A172 (cell line): ENCODE measurements at regions not wholly inside any gene's neighbourhood (a gene's known extent, or its start where the extent isn't known, plus 50 kb on each side); places are given as distances from the start of the nearest gene placed in this dataset.

Source experiments
- DNase-seq: peaks from one replicate; pipeline ENCODE4 v3.0.0-alpha.2; 2015; ENCODE audit warnings: low spot score

- peak; percentile 38 for DNase-seq
Observed at GRCh38 chr5:35319333-35320002, 89.2 kb upstream of the PRLR start.

DNA sequence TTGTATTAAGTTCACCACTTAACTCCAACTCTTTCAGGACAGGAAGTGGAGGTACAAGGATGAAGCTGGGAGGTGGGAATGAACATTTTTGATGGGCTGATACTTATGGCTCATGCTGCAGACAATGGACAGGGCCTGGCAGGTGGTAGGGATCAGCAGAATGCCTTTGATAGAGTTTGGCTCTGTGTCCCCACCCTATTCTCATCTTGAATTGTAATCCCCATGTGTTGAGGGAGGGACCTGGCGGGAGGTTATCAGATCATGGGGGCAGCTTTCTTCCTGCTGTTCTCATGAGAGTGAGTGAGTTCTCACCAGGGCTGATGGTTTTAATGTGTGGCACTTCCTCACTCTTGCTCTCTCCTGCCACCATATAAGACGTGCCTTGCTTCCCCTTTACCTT, 87.3 kb upstream of the PRLR start:
- no peak for DNase-seq

- no peak for DNase-seq
Observed at GRCh38 chr5:35316611-35317274, 86.5 kb upstream of the PRLR start.

DNA sequence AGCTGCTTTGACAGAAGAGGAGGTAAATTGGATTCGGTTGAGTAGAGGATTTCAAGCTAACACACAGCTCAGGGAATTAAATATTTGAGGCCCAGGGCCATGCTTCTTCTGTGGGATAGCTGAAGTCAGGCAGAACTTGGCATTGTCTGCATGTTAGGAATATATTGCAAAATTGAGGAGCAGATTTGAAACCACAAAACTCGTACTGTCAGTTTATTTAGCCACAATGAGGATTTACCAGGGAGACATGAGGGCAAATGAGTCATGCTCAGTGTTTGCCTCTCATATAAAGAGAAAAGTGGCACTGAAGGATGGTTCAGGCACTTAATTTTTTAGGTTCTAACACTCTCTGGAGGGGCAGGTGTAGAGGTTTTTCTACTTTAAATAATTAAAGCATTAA, 83.0 kb upstream of the PRLR start:
- peak; percentile 61 for DNase-seq

DNA sequence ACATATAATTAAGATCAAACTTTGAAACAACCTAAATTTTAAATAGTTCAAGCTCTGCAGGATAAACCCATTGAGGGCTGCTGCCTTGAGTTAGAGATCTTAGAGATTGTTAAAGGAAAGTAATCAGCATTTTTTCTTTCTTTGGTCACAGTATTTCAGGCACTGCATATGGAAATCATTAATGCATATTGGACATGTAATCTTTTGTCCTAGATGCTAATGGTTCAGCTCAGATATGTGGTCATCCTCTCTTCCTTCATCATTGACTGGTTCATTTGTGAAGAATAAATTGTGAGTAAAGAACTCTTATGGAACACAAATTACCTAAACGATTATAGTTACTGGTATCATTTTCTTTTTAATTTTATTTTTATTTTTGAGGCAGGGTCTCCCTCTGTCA, 82.0 kb upstream of the PRLR start:
- no peak for DNase-seq

DNA sequence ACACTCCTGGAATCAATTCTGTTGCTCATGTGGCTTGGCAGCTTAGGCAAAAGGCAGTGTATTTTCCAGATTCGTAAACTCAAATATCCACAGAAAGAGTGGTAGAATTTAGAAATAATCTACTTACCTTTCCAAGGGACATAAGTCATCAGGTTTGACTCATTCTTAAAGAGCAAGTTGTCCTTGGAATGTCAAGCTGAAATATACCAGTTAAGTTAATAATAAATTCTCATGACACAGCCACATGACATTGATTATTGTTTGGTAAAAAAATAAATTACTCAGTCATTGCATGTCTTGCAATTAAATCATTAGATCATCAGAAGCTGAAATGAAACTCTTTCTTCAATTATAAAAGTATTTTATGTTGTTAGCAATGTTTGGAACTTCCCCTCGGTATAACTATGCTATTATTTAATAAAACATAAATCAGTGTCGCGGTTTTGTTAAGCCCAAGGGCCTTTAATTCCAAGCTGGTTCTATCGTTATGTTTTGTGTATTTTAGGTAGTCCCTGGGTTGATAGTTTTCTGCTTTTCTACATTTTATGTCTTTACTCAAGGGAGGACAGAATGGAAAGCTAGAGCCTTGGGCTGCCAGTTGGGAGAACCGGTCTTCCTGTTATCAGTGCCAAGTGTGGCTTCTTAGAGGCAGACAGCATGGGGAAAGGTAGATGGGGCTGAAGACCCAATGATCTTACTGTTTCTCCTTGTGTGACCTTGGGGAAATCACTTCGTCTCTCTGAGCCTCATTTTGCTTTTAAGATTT, 79.3 kb upstream of the PRLR start:
- DNase-seq: no peak

DNA sequence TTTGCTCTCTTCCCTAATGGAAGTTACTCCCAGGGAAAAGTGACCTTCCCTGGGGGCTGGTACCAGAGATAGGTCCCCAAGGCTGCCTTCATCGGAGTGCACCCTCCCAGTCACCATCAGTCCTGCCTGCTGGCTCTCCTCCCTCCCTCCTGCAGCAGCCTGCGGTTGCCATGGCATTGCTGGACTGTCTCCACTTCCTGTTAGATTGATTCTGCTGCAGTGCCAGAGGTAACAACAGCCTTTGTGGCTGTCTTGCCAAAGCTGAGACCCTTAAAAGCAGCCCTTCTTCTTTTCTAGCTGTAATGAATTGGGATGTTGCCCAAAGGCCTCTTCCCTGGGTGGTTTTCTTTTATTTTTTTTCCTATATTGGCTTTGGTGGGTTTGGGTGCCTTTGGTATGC, 78.1 kb upstream of the PRLR start:
- DNase-seq: no peak

GRCh38 chr5:35306716-35307365, 76.6 kb upstream of the PRLR start:
- no peak for DNase-seq

DNA sequence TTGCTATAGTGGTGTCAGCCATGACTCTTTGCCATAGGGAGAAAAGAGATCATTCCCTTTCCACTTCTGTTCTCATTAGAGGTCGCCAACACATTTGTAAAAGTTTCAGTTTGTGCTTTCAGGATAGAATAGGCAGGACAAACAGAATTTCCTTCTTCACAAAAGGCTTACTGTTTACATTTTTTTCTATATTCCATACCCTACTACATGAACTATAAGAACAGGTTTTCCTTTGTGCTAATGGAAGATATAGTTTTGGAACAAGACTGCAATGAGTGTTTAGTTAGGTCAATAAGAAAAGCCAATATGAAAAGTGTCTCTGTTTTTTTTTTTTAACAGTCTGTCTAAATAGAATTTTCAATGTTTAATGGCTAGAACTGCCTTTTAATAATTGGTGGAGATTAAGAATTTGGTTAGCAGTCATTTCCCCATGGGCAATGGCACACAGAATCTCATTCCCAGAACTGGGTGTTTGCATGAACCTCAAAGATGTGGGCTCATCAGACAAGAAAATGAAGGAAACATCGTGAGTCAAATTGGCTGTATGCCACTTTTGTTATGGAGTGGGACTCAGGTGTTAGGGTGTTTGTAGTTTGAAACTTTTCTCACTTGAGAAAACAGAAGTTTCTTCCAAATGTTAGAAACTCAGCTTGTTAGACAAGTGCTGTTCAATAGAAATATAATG, 75.2 kb upstream of the PRLR start:
- no peak for DNase-seq

- DNase-seq: no peak
Observed at GRCh38 chr5:35304291-35304690, 74.0 kb upstream of the PRLR start.

GRCh38 chr5:35303152-35303551, 72.9 kb upstream of the PRLR start:
- DNase-seq: no peak

GRCh38 chr5:35302544-35302943, 72.3 kb upstream of the PRLR start:
- DNase-seq: no peak

DNA sequence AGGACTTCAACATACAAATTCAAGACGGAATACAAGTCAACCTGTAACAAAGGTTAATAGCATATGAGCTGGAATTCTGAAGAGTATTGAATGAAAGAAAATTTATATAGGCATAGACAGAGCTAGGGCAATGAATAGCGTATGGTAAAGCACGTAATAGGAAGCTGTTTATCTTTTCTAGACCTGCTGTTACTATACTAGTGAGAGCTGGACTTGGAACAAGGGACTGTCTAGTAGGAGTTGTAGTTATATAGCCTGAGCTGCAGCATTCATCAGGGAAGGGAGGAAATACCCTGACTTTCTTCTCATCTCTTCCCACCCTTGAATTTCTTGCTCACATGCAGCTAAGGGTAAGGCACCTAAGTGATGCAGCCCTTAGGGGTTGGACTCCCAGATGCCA, 67.5 kb upstream of the PRLR start:
- DNase-seq: no peak

- no peak for DNase-seq
Observed at GRCh38 chr5:35294976-35295375, 64.7 kb upstream of the PRLR start.

DNA sequence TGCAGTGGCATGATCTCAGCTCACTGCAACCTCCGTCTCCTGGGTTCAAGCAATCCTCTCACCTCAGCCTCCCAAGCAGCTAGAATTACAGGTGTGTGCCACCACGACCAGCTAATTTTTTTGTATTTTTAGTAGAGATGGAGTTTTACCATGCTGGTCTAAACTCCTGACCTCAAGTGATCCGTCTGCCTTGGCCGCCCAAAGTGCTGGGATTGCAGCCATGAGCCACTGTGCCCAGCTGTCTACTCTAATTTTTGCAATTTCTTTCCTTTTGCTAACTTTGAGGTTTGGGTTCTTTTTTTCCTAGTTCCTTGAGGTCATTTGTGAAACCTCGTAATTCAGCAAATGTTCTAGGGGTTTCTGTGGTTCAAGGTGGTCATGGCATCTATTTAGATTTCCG, 63.7 kb upstream of the PRLR start:
- no peak for DNase-seq

GRCh38 chr5:35285435-35285834, 55.1 kb upstream of the PRLR start:
- DNase-seq: no peak

DNA sequence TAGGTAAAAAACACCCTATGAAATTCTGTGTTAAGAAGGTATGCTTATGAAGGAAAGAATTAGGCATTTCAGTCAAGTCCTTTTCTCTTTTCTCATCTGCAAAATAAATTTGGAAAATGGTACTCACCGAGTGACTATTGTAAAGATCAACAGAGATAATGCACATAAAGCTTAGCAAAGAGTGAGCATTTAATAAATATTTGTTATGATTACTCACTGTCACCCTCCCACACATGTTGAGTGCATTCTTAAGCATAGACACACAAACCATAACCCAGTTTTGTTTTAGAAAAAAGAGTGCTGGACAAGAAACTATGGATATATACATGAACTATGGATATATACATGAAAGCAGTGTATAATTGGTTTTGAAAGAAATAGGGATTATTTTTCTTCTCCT, 54.7 kb upstream of the PRLR start:
- DNase-seq: no peak

- DNase-seq: no peak
Observed at GRCh38 chr5:35284364-35284763, 54.1 kb upstream of the PRLR start.

- DNase-seq: no peak
Observed at GRCh38 chr5:35282810-35283209, 52.5 kb upstream of the PRLR start.

DNA sequence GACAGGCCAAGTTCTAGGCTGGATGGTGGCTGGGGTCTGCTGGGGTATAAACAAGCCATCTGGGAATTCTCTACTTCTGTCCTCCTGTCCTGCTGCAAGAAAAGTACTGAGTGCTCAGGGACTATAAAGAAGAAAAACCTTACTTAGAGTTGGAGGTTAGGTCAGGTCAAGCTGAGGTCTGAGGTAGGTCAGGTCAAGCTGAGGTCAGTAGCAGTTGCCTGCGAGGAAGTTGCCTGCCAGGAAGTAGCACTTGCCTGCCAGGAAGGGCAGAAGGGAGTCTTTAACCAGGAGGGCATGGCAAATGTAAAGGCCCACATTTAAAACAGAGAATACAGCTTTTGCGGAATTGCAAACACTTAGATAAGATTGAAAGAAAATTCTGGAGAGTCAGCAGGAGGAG, 51.3 kb upstream of the PRLR start:
- DNase-seq: no peak
